ENCODE measurements at regions not wholly inside any gene's neighbourhood (a gene's known extent, or its start where the extent isn't known, plus 50 kb on each side); places are given as distances from the start of the nearest gene placed in this dataset.

GRCh38 chr2:133773854-133774653 lies 205.8 kb upstream of the NCKAP5 start:
- DNase-seq = no peak

DNA sequence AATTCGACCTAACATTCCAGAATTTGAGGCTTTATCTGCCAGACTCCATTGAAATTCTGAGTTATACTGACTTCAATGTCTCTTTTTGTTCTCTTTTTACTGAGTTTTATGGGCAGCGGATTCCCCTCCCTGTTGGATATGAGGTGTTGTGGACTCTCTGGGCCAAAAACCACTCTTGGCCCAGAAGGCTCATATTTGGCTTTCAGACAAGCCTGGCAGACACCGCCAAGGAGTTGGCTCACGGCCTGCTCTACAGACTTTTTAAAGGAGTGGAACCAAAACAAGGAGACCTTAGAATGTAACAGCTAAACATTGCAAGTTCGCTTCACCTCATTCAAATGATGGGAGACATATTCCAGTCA lies 206.4 kb upstream of the NCKAP5 start:
- no peak for DNase-seq

- DNase-seq = no peak
Observed at GRCh38 chr2:133776936-133777573, 208.8 kb upstream of the NCKAP5 start.

- no peak for DNase-seq
Observed at GRCh38 chr2:133777574-133777960, 209.3 kb upstream of the NCKAP5 start.

GRCh38 chr2:133780099-133780996 lies 212.1 kb upstream of the NCKAP5 start:
- DNase-seq = peak; percentile 73

- DNase-seq = no peak
Observed at GRCh38 chr2:133780997-133781513, 212.8 kb upstream of the NCKAP5 start.

DNA sequence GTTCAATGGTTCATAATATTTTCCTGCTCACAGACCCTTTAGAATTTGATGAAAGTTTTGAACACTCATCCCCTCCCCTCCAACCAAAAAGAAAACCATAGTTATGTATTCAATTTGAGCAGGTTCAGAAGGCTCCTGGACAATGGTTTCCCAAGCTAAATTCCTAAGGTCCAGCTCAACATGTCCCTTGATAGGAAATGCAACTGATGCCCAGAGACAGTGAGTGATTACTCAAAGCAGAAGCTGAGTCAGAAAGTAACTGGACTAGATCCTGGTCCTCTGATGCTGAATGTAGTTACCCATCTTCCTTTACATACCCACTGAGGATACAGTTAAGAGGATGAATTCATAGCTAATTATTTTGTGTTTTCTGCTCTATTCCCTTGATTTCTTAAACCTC lies 218.9 kb upstream of the NCKAP5 start:
- DNase-seq = no peak

- no peak for DNase-seq
Observed at GRCh38 chr2:133787651-133788050, 219.4 kb upstream of the NCKAP5 start.

- no peak for DNase-seq
Observed at GRCh38 chr2:133788386-133788785, 220.1 kb upstream of the NCKAP5 start.

DNA sequence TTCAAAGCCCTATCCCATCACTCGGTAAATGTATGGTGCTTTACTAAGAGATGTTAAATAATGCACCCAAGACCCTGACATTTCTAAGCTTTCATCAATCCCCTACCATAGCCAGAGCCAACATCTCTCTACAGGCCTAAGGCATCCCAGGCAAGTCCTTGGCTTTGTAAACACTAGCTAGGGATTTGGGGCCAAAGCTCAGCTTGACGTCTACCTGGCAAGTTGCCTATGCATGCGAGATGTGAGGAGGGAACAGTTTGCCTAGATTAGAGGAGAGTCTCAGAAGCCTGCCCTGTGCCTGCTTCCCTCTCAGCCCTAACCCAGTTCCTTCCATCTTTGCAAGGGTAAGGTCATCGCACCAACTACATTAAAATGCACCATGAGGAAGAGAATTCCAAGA lies 221.5 kb upstream of the NCKAP5 start:
- DNase-seq = no peak

- DNase-seq = no peak
Observed at GRCh38 chr2:133790711-133791110, 222.4 kb upstream of the NCKAP5 start.

GRCh38 chr2:133791191-133791590 lies 222.9 kb upstream of the NCKAP5 start:
- DNase-seq = no peak

DNA sequence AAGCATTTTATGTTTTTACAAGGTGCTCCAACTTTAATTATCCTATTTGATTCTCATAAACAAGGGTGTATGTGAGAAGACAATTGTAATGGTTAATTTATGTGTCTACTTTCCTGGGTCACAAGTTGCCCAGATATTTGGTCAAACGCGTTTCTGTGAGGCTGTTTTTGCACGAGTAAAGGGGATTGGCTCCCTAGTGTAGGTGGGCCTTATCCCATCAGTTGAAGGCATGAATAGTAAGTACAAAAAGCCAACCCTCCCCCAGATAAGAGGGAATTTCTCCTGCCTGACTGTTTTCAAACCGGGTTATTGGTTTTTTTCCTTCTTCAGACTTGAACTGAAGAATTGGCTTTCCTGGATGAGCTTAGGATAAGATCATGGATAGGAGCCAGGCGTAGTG lies 224.0 kb upstream of the NCKAP5 start:
- no peak for DNase-seq

- no peak for DNase-seq
Observed at GRCh38 chr2:133794114-133794513, 225.9 kb upstream of the NCKAP5 start.

DNA sequence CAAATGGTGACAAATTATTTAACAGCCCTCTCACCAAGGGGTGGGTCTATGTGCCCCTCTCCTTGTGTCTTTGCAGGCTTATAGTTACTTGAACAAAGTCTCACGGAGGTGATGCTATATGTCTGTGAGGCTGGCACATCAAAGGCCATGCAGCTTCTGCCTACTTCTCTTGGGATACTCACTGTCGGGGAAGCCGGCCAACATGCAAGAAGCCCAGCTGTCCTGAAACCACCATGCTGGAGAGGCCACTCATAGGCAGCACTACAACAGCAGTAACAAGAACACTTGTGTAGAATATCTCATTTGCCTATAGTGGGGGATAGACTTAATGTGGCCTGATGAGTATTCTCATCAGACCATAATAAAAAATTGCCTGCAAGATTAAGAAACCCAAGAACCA lies 233.7 kb upstream of the NCKAP5 start:
- no peak for DNase-seq

- DNase-seq = peak; percentile 31
Observed at GRCh38 chr2:133802409-133803039, 234.3 kb upstream of the NCKAP5 start.

DNA sequence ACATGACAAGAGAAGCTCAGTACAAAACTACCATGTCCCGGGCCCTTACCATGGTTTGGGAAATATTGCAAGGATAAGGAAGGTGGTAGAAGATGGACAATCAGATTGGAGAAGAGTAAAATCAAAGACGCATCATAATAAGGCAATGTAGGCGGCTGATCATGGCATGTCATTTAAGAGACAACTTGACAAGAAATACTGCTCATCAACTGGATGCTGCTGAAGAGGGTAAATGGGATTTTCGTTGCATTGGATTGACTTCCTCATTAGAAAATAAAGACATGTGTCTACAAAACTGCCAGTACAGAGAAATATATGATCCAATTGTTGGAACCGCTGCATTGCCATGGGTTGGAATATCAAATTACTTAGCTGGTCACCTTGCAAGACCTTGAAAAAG lies 238.3 kb upstream of the NCKAP5 start:
- no peak for DNase-seq

- no peak for DNase-seq
Observed at GRCh38 chr2:133809485-133809884, 241.2 kb upstream of the NCKAP5 start.

DNA sequence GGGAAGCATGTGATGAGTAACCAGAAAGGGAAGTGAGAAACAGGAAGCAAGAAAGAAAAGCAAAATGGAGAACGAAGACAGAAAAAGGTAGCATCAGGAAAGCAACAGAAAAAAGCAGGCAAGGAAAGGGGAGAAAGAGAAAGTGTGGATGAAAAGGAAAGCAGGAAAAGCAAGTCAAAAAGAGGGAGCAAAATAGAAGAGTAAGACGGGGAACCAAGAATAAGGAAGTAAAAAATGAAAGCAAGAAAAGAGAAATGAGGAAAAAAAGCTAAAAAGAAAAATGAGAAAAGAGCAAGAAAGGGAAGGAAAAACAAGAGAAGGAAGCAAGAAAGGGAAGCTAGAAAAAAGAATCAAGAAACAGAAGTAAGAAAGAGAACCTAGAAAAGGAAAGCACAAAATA lies 242.3 kb upstream of the NCKAP5 start:
- no peak for DNase-seq

GRCh38 chr2:133811409-133812125 lies 243.3 kb upstream of the NCKAP5 start:
- no peak for DNase-seq

- no peak for DNase-seq
Observed at GRCh38 chr2:133812826-133813617, 244.8 kb upstream of the NCKAP5 start.
